ENCODE measurements at regions not wholly inside any gene's neighbourhood (a gene's known extent, or its start where the extent isn't known, plus 50 kb on each side); places are given as distances from the start of the nearest gene placed in this dataset.

DNA sequence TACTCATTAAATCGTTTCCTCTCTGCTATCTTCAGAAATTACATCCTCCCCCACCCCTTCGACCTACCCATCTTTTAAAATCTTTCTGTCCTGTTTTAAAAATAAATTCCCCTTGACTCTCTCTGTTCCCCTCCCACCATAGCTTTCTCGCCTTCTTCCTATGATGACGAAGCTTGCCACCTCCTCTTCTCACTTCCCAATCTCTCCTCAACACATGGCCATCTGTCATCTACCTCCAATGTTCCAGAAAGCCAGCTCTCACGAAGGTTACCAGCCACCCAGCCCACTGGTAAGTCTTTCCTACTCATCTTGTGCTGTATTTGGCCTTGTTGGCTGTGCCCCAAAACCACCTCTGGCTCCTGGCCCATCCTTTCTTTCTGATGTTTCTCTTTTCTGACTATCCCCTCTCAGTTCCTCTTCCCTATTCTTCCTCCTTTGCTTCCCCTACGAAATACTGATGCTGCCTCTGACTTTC lies 346.3 kb downstream of the ENC1 start:
- Histone ChIP-seq H3K27me3 (ENCODE audit: insufficient read depth, low read length, poor library complexity) (no peaks in the 10 kb centered on the region), H2AFZ (ENCODE audit: low read depth, low read length) (no peak overlapping the region), H3K36me3 (ENCODE audit: insufficient read depth, low read length) (no peaks in the 10 kb centered on the region), H3K4me3 (ENCODE audit: low read depth in 1 of 2, low read length in 2 of 2) (no peak overlapping the region), H3K4me2 (ENCODE audit: insufficient read depth, low read length) (no peak overlapping the region), H3K9ac (ENCODE audit: low read depth, low read length) (no peak overlapping the region), H3K9me3 (ENCODE audit: insufficient read depth, low read length, severe bottlenecking) (no peaks in the 10 kb centered on the region), H3K79me2 (ENCODE audit: insufficient read depth, low read length) (no peaks in the 10 kb centered on the region), H4K20me1 (ENCODE audit: insufficient read depth, low read length) (no peaks in the 10 kb centered on the region), H3K27ac (ENCODE audit: low read length) (no peak overlapping the region), H3K4me1 (ENCODE audit: insufficient read depth, low read length) (no peaks in the 10 kb centered on the region)
- TF ChIP-seq, protein P1, sequence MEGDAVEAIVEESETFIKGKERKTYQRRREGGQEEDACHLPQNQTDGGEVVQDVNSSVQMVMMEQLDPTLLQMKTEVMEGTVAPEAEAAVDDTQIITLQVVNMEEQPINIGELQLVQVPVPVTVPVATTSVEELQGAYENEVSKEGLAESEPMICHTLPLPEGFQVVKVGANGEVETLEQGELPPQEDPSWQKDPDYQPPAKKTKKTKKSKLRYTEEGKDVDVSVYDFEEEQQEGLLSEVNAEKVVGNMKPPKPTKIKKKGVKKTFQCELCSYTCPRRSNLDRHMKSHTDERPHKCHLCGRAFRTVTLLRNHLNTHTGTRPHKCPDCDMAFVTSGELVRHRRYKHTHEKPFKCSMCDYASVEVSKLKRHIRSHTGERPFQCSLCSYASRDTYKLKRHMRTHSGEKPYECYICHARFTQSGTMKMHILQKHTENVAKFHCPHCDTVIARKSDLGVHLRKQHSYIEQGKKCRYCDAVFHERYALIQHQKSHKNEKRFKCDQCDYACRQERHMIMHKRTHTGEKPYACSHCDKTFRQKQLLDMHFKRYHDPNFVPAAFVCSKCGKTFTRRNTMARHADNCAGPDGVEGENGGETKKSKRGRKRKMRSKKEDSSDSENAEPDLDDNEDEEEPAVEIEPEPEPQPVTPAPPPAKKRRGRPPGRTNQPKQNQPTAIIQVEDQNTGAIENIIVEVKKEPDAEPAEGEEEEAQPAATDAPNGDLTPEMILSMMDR (IDR thresholded peaks at IDR 0.05; ENCODE audit: borderline replicate concordance, extremely low read depth, low read length, poor library complexity, severe bottlenecking), result no peak
- no peak for TF ChIP-seq EZH2 (IDR thresholded peaks at IDR 0.05; ENCODE audit: borderline replicate concordance, low read depth, low read length, severe bottlenecking)
- DNase-seq, result no peak
- no peak for ATAC-seq (ENCODE audit: insufficient read depth, low read depth)

DNA sequence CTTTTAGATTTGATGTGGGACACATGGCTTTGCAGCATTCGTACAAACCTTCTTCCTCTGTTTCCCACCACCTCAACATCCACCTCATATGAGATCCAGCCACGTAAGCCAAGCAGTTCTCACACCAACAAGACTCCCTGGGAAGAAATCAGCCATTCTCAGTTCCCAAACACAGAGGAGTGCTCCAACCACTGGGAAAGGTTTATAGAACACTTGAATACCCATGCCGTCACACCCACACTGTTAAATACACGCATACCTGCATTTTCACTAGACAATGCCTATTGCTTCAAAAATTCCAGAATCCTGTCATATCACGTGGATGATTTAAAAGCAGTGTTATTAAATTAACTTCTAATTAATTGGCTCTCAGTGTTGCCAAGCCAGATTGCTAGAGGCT lies 347.3 kb downstream of the ENC1 start:
- H3K9ac ChIP-seq (ENCODE audit: low read depth, low read length), result no peak overlapping the region
- no peaks in the 10 kb centered on the region for H3K36me3 ChIP-seq (ENCODE audit: insufficient read depth, low read length)
- no peaks in the 10 kb centered on the region for H4K20me1 ChIP-seq (ENCODE audit: insufficient read depth, low read length)
- H3K9me3 ChIP-seq (ENCODE audit: insufficient read depth, low read length, severe bottlenecking), result no peaks in the 10 kb centered on the region
- H3K4me2 ChIP-seq (ENCODE audit: insufficient read depth, low read length), result no peak overlapping the region
- no peak overlapping the region for H3K27ac ChIP-seq (ENCODE audit: low read length)
- no peak for DNase-seq
- TF ChIP-seq EZH2 (IDR thresholded peaks at IDR 0.05; ENCODE audit: borderline replicate concordance, low read depth, low read length, severe bottlenecking), result no peak
- TF ChIP-seq, protein P1 (IDR thresholded peaks at IDR 0.05; ENCODE audit: borderline replicate concordance, extremely low read depth, low read length, poor library complexity, severe bottlenecking), result no peak
- no peak overlapping the region for H2AFZ ChIP-seq (ENCODE audit: low read depth, low read length)
- no peak overlapping the region for H3K4me3 ChIP-seq (ENCODE audit: low read depth in 1 of 2, low read length in 2 of 2)
- no peaks in the 10 kb centered on the region for H3K79me2 ChIP-seq (ENCODE audit: insufficient read depth, low read length)
- no peak for ATAC-seq (ENCODE audit: insufficient read depth, low read depth)
- no peaks in the 10 kb centered on the region for H3K27me3 ChIP-seq (ENCODE audit: insufficient read depth, low read length, poor library complexity)
- H3K4me1 ChIP-seq (ENCODE audit: insufficient read depth, low read length), result no peaks in the 10 kb centered on the region

DNA sequence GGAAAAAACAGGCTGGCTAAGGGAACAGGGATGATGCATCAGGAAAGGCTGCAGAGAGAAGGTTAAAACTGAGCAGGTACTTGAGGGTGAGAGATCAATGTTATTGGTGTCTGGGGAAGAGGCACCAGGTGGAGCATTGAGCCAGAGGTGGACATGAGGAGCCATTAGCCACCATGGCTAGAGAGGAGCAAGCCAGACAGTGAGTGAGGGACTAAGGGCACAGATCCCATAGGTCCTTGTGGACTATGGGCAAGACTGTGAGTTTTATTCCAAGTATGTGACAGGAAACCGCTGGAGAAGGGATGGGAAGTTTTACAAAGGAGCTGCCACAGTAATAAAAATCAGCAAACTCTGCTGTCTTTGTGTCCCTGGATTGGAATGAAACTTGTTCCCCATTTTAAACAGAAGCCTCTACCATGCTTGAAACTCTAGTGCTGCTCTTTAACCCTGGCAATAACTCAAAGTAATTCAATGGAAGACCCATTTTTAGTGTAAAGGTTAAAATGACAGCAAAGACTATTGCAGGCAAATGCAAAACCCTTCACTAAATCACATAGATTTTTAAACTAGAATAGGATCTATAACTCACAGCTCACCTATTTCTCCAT lies 349.8 kb downstream of the ENC1 start:
- H4K20me1 ChIP-seq (ENCODE audit: insufficient read depth, low read length), result no peaks in the 10 kb centered on the region
- no peak for ATAC-seq (ENCODE audit: insufficient read depth, low read depth)
- no peak overlapping the region for H2AFZ ChIP-seq (ENCODE audit: low read depth, low read length)
- no peak overlapping the region for H3K4me2 ChIP-seq (ENCODE audit: insufficient read depth, low read length)
- no peak for DNase-seq
- no peak overlapping the region for H3K4me3 ChIP-seq (ENCODE audit: low read depth in 1 of 2, low read length in 2 of 2)
- no peaks in the 10 kb centered on the region for H3K36me3 ChIP-seq (ENCODE audit: insufficient read depth, low read length)
- no peaks in the 10 kb centered on the region for H3K27me3 ChIP-seq (ENCODE audit: insufficient read depth, low read length, poor library complexity)
- no peak for TF ChIP-seq EZH2 (IDR thresholded peaks at IDR 0.05; ENCODE audit: borderline replicate concordance, low read depth, low read length, severe bottlenecking)
- TF ChIP-seq, protein P1 (IDR thresholded peaks at IDR 0.05; ENCODE audit: borderline replicate concordance, extremely low read depth, low read length, poor library complexity, severe bottlenecking), result no peak
- H3K27ac ChIP-seq (ENCODE audit: low read length), result no peak overlapping the region
- no peaks in the 10 kb centered on the region for H3K4me1 ChIP-seq (ENCODE audit: insufficient read depth, low read length)
- H3K9ac ChIP-seq (ENCODE audit: low read depth, low read length), result no peak overlapping the region
- no peaks in the 10 kb centered on the region for H3K9me3 ChIP-seq (ENCODE audit: insufficient read depth, low read length, severe bottlenecking)
- H3K79me2 ChIP-seq (ENCODE audit: insufficient read depth, low read length), result no peaks in the 10 kb centered on the region
